HCT116 (cell line): ENCODE measurements at regions not wholly inside any gene's neighbourhood (a gene's known extent, or its start where the extent isn't known, plus 50 kb on each side); places are given as distances from the start of the nearest gene placed in this dataset.

Source experiments
- ATAC-seq: fragments of 200-7000 bp; cut with Tn5 transposase; 2 replicates; pipeline ENCODE4 v1.9.1; 2020; ENCODE audit warnings: mild to moderate bottlenecking, moderate library complexity
- BruUV-seq: library from RNA; stranded (reverse); fragments of 400-500 nt; replicated peaks from 2 replicates; lab custom pipeline; 2021; lab: Mats Ljungman, UMichigan
- CTCF ChIA-PET: fragments of 300-600 bp; sonication (Branson Sonifier 250); formaldehyde crosslinking; loops from one replicate; lab custom pipeline; 2021; ENCODE audit warnings: antibody characterized with exemption; lab: Charles Lee
- POLR2A ChIA-PET: fragments of 300-600, 350-600 bp; sonication (Branson Sonifier 250); formaldehyde crosslinking; loops from one replicate; lab custom pipeline; 2021; ENCODE audit warnings: antibody characterized with exemption; lab: Charles Lee
- RAD21 ChIA-PET, 2 experiments: fragments of 300-600 bp; sonication (Branson Sonifier 250); formaldehyde crosslinking; loops; one replicate each; lab custom pipeline; 2023; ENCODE audit warnings: low total read pairs in 2 of 2; ENCODE audit not compliant: uncharacterized antibody in 2 of 2, unreplicated experiment in 2 of 2, low non-redundant PET in 1 of 2; lab: Charles Lee
- DNase-seq: peaks from one replicate; pipeline ENCODE4 v3.0.0-alpha.2; 2010; ENCODE audit warnings: low read depth, low spot score
- H2AFZ ChIP-seq: fragments of 200-600 bp; shearing (Covaris generic), sonication (generic); 2 replicates; pipeline ENCODE4 v1.6.1; 2017; ENCODE audit warnings: low read depth, mixed run types, mixed read lengths, antibody characterized with exemption, low read length; ENCODE audit not compliant: poor library complexity, severe bottlenecking
- H3K27ac ChIP-seq: 2 replicates; pipeline ENCODE4 v1.5.1; 2012; ENCODE audit warnings: low read depth, low read length
- H3K27me3 ChIP-seq: fragments of 200-600 bp; sonication (generic); 2 replicates; pipeline ENCODE4 v1.6.1; 2016; ENCODE audit warnings: mixed run types, low read length, mixed read lengths; ENCODE audit not compliant: insufficient read depth
- H3K36me3 ChIP-seq, 2 experiments: fragments of 200-500 bp in 1 of 2; fragments of 200-600 bp in 1 of 2; sonication (Bioruptor generic) in 1 of 2; sonication (generic) in 1 of 2; 2 replicates each; pipeline versions ENCODE4 v1.5.1 to v1.6.1; 2014 to 2016; ENCODE audit warnings: low read length in 2 of 2, inconsistent platforms in 1 of 2, mixed read lengths in 1 of 2, mixed run types in 1 of 2; ENCODE audit not compliant: insufficient read depth in 2 of 2, control insufficient read depth in 1 of 2
- H3K4me1 ChIP-seq, 2 experiments: fragments of 200-600 bp in 1 of 2; sonication (generic) in 1 of 2; 2 replicates each; pipeline versions ENCODE4 v1.5.1 to v1.6.1; 2012 to 2017; ENCODE audit warnings: low read length in 2 of 2, inconsistent platforms in 1 of 2, mild to moderate bottlenecking in 1 of 2, mixed read lengths in 1 of 2, mixed run types in 1 of 2, moderate library complexity in 1 of 2; ENCODE audit not compliant: insufficient read depth in 2 of 2, control insufficient read depth in 1 of 2
- H3K4me2 ChIP-seq: fragments of 200-600 bp; sonication (generic); 2 replicates; pipeline ENCODE4 v1.6.1; 2017; ENCODE audit warnings: mixed run types, low read length, mixed read lengths
- H3K4me3 ChIP-seq, 2 experiments: fragments of 200-600 bp in 1 of 2; sonication (generic) in 1 of 2; replicated peaks in 1 of 2; 2 replicates each; pipeline ENCODE4 v1.5.1; 2011 to 2016; ENCODE audit warnings: low read length in 2 of 2, control low read depth in 1 of 2, low read depth in 1 of 2, mild to moderate bottlenecking in 1 of 2, mixed read lengths in 1 of 2, mixed run types in 1 of 2
- H3K79me2 ChIP-seq: fragments of 200-600 bp; sonication (generic); 2 replicates; pipeline ENCODE4 v1.6.1; 2017; ENCODE audit warnings: mild to moderate bottlenecking, mixed run types, low read length, moderate library complexity, mixed read lengths; ENCODE audit not compliant: insufficient read depth
- H3K9ac ChIP-seq: fragments of 200-600 bp; sonication (generic); 2 replicates; pipeline ENCODE4 v1.6.1; 2016; ENCODE audit warnings: low read length, mixed read lengths
- H3K9me2 ChIP-seq: fragments of 200-600 bp; sonication (generic), shearing (Covaris generic); 2 replicates; pipeline ENCODE4 v1.6.1; 2017; ENCODE audit warnings: mixed run types, mild to moderate bottlenecking, moderate library complexity; ENCODE audit not compliant: insufficient read depth
- H3K9me3 ChIP-seq, 2 experiments: fragments of 200-500 bp in 1 of 2; fragments of 200-600 bp in 1 of 2; sonication (Bioruptor generic) in 1 of 2; sonication (generic) in 1 of 2; 2 replicates each; pipeline ENCODE4 v1.6.1; 2014 to 2017; ENCODE audit warnings: low read length in 2 of 2, mixed read lengths in 2 of 2, inconsistent platforms in 1 of 2, low read depth in 1 of 2, mild to moderate bottlenecking in 1 of 2, mixed run types in 1 of 2, moderate library complexity in 1 of 2; ENCODE audit not compliant: control insufficient read depth in 1 of 2, insufficient read depth in 1 of 2
- H4K20me1 ChIP-seq: fragments of 200-600 bp; sonication (generic), shearing (Covaris generic); 2 replicates; pipeline ENCODE4 v1.6.1; 2017; ENCODE audit warnings: mixed run types, mild to moderate bottlenecking, moderate library complexity; ENCODE audit not compliant: insufficient read depth
- ATF3 ChIP-seq: IDR thresholded peaks from 2 replicates; pipeline ENCODE4 v1.6.1; 2012
- CBX3 ChIP-seq: IDR thresholded peaks from 2 replicates; pipeline ENCODE4 v1.6.1; 2012; ENCODE audit warnings: low read depth
- CTCF ChIP-seq, 3 experiments: fragments of 200-600 bp in 1 of 3; sonication (generic) in 1 of 3; IDR thresholded peaks in 2 of 3; conservative IDR thresholded peaks in 1 of 3; 2 replicates each; pipeline ENCODE4 v1.5.1; 2012 to 2017; ENCODE audit warnings: low read depth in 2 of 3, low read length in 2 of 3, antibody characterized with exemption in 1 of 3, borderline replicate concordance in 1 of 3, control low read depth in 1 of 3, mild to moderate bottlenecking in 1 of 3, mixed read lengths in 1 of 3, mixed run types in 1 of 3, moderate library complexity in 1 of 3; ENCODE audit not compliant: insufficient read depth in 1 of 3
- FOSL1 ChIP-seq: IDR thresholded peaks from 2 replicates; pipeline ENCODE4 v1.6.1; 2012; ENCODE audit warnings: low read depth
- SIN3A ChIP-seq: IDR thresholded peaks from 2 replicates; pipeline ENCODE4 v1.6.1; 2012; ENCODE audit warnings: low read depth
- SP1 ChIP-seq: IDR thresholded peaks from 2 replicates; pipeline ENCODE4 v1.6.1; 2012; ENCODE audit warnings: low read depth
- TCF7L2 ChIP-seq: IDR thresholded peaks from 2 replicates; pipeline ENCODE4 v1.7.0; 2011; ENCODE audit warnings: borderline replicate concordance, inconsistent platforms; ENCODE audit not compliant: insufficient read depth, insufficient read length; ENCODE audit errors: extremely low read depth
- YY1 ChIP-seq: IDR thresholded peaks from 2 replicates; pipeline ENCODE4 v1.6.1; 2011; ENCODE audit warnings: low read length, low read depth, moderate library complexity, mild to moderate bottlenecking; ENCODE audit not compliant: insufficient replicate concordance; ENCODE audit errors: extremely low read depth
- ZFX ChIP-seq: fragments of 450-650 bp; IDR thresholded peaks from 2 replicates; pipeline ENCODE4 v1.6.1; 2017
- ZNF274 ChIP-seq: fragments of 200-500 bp; sonication (Bioruptor generic); IDR thresholded peaks from 2 replicates; pipeline ENCODE4 v1.6.1; 2014; ENCODE audit warnings: mild to moderate bottlenecking, low read depth, low read length, inconsistent platforms
- intact Hi-C: fragments of 100-400 bp; cut with micrococcal nuclease; formaldehyde crosslinking; loops from 2 replicates; pipeline ENCODE4 v1.10.0; 2022

DNA sequence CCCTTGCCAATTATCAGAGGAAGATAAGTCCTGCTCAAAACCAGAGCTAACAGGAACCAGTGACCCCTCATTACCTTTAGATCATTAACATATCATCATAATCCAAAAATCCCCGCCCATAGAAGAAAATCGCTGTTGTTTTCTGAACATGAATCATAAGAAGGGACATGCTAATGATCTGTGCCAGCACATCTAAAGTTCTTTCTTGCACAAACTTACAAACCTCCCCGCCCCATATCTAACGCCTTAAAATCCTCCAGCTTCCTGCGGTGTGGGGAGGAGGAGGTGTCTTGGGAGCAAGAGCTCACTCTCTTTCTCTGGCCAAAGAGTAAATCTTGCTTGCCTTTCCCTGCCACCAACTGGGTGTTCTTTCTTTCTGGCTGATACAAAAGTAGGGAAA, 78.3 kb downstream of the IRX3 start:
- no peaks in the 10 kb centered on the region for H3K79me2 ChIP-seq
- H3K4me2 ChIP-seq = no peak overlapping the region
- no peak overlapping the region for H3K4me3 ChIP-seq
- intact Hi-C loops = no loop called here
- no peak for ATAC-seq
- H2AFZ ChIP-seq = no peak overlapping the region
- no TSS peak for BruUV-seq
- H3K9me3 ChIP-seq = no peaks in the 10 kb centered on the region
- no peak overlapping the region for H3K9ac ChIP-seq
- TF ChIP-seq FOSL1 = no peak
- TF ChIP-seq SP1 = no peak
- no peak for TF ChIP-seq ZNF274
- TF ChIP-seq CBX3 = no peak
- TF ChIP-seq TCF7L2 = no peak
- TF ChIP-seq ATF3 = no peak
- TF ChIP-seq CTCF (IDR thresholded peaks at IDR 0.05 in 2 of 3, conservative IDR thresholded peaks at IDR 0.05 in 1 of 3; ENCODE audit: borderline replicate concordance in 1 of 3, insufficient read depth in 1 of 3, low read depth in 2 of 3, low read length in 2 of 3) = no peak
- no peak for TF ChIP-seq ZFX
- TF ChIP-seq YY1 = no peak
- no peak for TF ChIP-seq SIN3A
- H4K20me1 ChIP-seq = no peaks in the 10 kb centered on the region
- ChIA-PET RAD21 (no interaction called here), CTCF (no interaction called here), POLR2A (no interaction called here)
- H3K9me2 ChIP-seq = no peaks in the 10 kb centered on the region
- H3K27me3 ChIP-seq = peaks cover 54% of the 10 kb centered on the region
- DNase-seq = no peak
- H3K27ac ChIP-seq = no peak overlapping the region
- H3K36me3 ChIP-seq = no peaks in the 10 kb centered on the region
- no peaks in the 10 kb centered on the region for H3K4me1 ChIP-seq
